ENCODE measurements at regions not wholly inside any gene's neighbourhood (a gene's known extent, or its start where the extent isn't known, plus 50 kb on each side); places are given as distances from the start of the nearest gene placed in this dataset.
"Not testable (repeated sequence)": the region's sequence is repeated elsewhere in the genome, so short reads cannot be mapped to it uniquely, and the experiment has no call there.

DNA sequence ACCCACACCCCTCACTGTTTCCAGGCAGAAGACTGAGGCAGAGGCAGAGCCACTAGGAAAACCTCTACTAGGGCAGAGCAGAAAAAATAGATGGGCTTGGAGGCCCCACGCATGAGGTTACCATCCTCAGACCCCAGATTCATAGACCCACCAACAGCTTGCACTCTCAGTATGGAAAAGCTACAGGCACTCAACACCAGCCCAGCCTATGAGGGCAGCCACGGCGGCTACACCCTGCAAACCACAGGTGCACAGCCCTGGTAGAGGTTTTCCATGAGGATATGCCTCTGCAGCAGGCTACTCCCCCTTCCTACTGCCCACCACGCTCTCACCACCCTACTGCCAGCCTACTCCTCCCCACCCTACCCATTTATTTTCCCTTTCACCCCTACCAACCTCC is 235.1 kb downstream of the CWH43 start:
- no peaks in the 10 kb centered on the region for H3K9me3 ChIP-seq
- H3K27me3 ChIP-seq = no peaks in the 10 kb centered on the region

GRCh38 chr4:49222810-49223209 is 236.7 kb downstream of the CWH43 start:
- H3K36me3 ChIP-seq; H3K27ac ChIP-seq; H3K4me3 ChIP-seq (ENCODE audit: low read depth in 1 of 2, low read length in 1 of 2); H3K9me3 ChIP-seq; H3K4me1 ChIP-seq (ENCODE audit: control insufficient read depth in 1 of 2, insufficient read depth in 1 of 2, low read depth in 1 of 2, low read length in 1 of 2); H3K27me3 ChIP-seq: not testable (repeated sequence)

More for the DNA sequence above, 235.1 kb downstream of the CWH43 start:
- Histone ChIP-seq H3K4me3 (ENCODE audit: low read depth in 1 of 2, low read length in 1 of 2) (no peak overlapping the region), H3K4me1 (ENCODE audit: control insufficient read depth in 1 of 2, insufficient read depth in 1 of 2, low read depth in 1 of 2, low read length in 1 of 2) (no peaks in the 10 kb centered on the region), H3K27ac (no peak overlapping the region), H3K36me3 (no peaks in the 10 kb centered on the region)
- TF ChIP-seq, protein P1, sequence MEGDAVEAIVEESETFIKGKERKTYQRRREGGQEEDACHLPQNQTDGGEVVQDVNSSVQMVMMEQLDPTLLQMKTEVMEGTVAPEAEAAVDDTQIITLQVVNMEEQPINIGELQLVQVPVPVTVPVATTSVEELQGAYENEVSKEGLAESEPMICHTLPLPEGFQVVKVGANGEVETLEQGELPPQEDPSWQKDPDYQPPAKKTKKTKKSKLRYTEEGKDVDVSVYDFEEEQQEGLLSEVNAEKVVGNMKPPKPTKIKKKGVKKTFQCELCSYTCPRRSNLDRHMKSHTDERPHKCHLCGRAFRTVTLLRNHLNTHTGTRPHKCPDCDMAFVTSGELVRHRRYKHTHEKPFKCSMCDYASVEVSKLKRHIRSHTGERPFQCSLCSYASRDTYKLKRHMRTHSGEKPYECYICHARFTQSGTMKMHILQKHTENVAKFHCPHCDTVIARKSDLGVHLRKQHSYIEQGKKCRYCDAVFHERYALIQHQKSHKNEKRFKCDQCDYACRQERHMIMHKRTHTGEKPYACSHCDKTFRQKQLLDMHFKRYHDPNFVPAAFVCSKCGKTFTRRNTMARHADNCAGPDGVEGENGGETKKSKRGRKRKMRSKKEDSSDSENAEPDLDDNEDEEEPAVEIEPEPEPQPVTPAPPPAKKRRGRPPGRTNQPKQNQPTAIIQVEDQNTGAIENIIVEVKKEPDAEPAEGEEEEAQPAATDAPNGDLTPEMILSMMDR (IDR thresholded peaks at IDR 0.05) = no peak

DNA sequence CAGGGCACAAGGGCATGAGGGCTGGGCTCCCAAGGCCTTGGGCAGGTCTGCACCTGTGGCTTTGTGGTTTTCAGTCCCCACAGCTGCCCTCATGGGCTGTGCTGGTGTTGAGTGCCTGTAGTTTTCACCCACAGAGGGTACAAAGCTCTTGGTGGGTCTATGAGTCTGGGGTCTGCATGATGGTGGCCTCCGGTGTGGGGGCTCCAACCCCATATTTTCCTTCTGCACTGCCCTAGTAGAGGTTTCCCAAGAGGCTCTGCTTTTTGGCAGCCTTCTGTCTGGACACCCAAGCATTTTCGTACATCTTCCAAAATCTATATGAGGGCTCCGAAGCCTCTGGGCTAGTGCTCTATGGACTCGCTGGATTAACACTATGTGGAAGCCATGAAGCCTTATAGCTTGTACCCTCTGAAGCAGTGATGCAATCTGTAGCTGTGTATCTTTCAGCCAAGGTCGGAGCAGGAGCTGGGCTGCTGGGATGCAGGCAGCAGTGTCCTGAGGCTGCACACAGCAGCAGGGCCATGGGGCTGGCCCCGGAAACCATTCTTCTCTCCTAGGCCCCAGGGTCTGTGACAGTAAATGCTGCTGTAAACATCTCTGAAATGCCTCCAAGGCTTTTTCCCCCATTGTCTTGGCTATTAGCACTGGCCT is 240.3 kb downstream of the CWH43 start:
- H3K4me1 ChIP-seq (ENCODE audit: control insufficient read depth in 1 of 2, insufficient read depth in 1 of 2, low read depth in 1 of 2, low read length in 1 of 2); H3K27me3 ChIP-seq; H3K9me3 ChIP-seq; H3K36me3 ChIP-seq; H3K27ac ChIP-seq; H3K4me3 ChIP-seq (ENCODE audit: low read depth in 1 of 2, low read length in 1 of 2): not testable (repeated sequence)

DNA sequence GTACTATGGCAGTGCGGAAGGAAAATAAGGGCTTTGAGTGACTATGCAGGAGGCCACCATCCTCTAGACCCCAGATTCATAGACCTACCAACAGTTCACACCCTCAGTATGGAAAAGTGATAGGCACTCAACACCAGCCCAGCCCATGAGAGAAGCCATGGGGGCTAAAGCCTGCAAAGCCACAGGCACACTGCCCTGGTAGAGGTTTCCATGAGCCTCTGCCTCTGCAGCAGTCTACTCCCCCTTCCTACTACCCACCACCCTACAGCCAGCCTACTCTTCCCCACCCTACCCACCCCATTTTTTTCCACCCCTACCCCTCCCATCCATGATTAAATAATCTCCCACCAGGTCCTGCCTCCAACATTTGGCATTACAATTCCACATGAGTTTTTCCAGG is 241.9 kb downstream of the CWH43 start:
- H3K36me3 ChIP-seq; H3K4me3 ChIP-seq (ENCODE audit: low read depth in 1 of 2, low read length in 1 of 2); H3K4me1 ChIP-seq (ENCODE audit: control insufficient read depth in 1 of 2, insufficient read depth in 1 of 2, low read depth in 1 of 2, low read length in 1 of 2); H3K27ac ChIP-seq; H3K27me3 ChIP-seq; H3K9me3 ChIP-seq: not testable (repeated sequence)

- H3K27me3 ChIP-seq; H3K4me3 ChIP-seq (ENCODE audit: low read depth in 1 of 2, low read length in 1 of 2); H3K27ac ChIP-seq; H3K4me1 ChIP-seq (ENCODE audit: control insufficient read depth in 1 of 2, insufficient read depth in 1 of 2, low read depth in 1 of 2, low read length in 1 of 2); H3K36me3 ChIP-seq; H3K9me3 ChIP-seq: not testable (repeated sequence)
These were observed 243.2 kb downstream of the CWH43 start for GRCh38 chr4:49229243-49229642.

- H3K4me3 ChIP-seq (ENCODE audit: low read depth in 1 of 2, low read length in 1 of 2); H3K9me3 ChIP-seq; H3K4me1 ChIP-seq (ENCODE audit: control insufficient read depth in 1 of 2, insufficient read depth in 1 of 2, low read depth in 1 of 2, low read length in 1 of 2); H3K27me3 ChIP-seq; H3K27ac ChIP-seq; H3K36me3 ChIP-seq: not testable (repeated sequence)
These were observed 243.6 kb downstream of the CWH43 start for GRCh38 chr4:49229713-49230112.

DNA sequence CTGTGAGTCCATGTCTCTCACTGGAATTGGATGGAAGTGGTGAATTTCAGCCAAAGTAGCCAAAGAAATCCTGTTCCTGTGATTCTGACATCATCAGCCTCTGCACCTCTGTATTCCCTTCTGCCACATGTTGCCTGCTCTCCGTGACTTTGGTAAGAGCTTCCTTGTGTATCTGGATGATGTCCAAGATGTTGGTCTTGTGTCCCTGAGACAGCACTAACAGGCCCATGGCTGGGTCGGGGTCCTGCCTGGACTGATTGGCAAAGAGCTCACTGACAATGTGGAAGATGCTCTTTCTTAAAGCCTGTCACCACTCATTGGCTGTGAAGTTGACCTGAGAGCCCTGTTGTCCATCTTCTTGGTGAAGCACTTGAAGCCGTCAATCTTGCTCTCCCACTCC is 247.3 kb downstream of the CWH43 start:
- not testable (repeated sequence) for H3K4me3 ChIP-seq (ENCODE audit: low read depth in 1 of 2, low read length in 1 of 2); H3K27ac ChIP-seq; H3K27me3 ChIP-seq

DNA sequence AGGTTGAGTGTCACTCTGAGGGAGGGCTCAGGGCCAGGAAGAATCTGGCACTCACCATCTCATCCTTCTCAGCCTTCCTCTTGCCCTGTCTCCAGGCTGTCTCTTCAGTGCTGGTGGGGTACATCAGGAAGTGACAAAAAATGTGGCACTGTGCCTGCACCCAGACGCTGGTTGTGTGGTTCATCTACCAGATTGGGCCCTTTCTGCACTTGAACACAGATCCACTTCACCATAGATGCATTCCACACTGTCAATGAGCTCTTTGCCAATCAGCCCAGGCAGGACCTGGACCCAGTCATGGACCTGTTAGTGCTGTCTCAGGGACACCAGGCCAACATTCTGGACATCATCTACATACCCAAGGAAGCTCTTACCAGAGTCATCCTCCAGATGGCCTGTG is 247.7 kb downstream of the CWH43 start:
- not testable (repeated sequence) for H3K27ac ChIP-seq; H3K27me3 ChIP-seq; H3K9me3 ChIP-seq; H3K4me1 ChIP-seq (ENCODE audit: control insufficient read depth in 1 of 2, insufficient read depth in 1 of 2, low read depth in 1 of 2, low read length in 1 of 2); H3K4me3 ChIP-seq (ENCODE audit: low read depth in 1 of 2, low read length in 1 of 2); H3K36me3 ChIP-seq

More for the DNA sequence above, 247.3 kb downstream of the CWH43 start:
- not testable (repeated sequence) for H3K4me1 ChIP-seq (ENCODE audit: control insufficient read depth in 1 of 2, insufficient read depth in 1 of 2, low read depth in 1 of 2, low read length in 1 of 2); H3K36me3 ChIP-seq; H3K9me3 ChIP-seq

- not testable (repeated sequence) for H3K27me3 ChIP-seq; H3K4me3 ChIP-seq (ENCODE audit: low read depth in 1 of 2, low read length in 1 of 2); H3K36me3 ChIP-seq; H3K4me1 ChIP-seq (ENCODE audit: control insufficient read depth in 1 of 2, insufficient read depth in 1 of 2, low read depth in 1 of 2, low read length in 1 of 2); H3K27ac ChIP-seq; H3K9me3 ChIP-seq
These were observed 248.3 kb downstream of the CWH43 start for GRCh38 chr4:49234382-49234781.

- not testable (repeated sequence) for H3K36me3 ChIP-seq; H3K4me1 ChIP-seq (ENCODE audit: control insufficient read depth in 1 of 2, insufficient read depth in 1 of 2, low read depth in 1 of 2, low read length in 1 of 2); H3K4me3 ChIP-seq (ENCODE audit: low read depth in 1 of 2, low read length in 1 of 2); H3K9me3 ChIP-seq; H3K27me3 ChIP-seq; H3K27ac ChIP-seq
These were observed 249.5 kb downstream of the CWH43 start for GRCh38 chr4:49235413-49236160.

- not testable (repeated sequence) for H3K27me3 ChIP-seq; H3K9me3 ChIP-seq; H3K36me3 ChIP-seq; H3K4me1 ChIP-seq (ENCODE audit: control insufficient read depth in 1 of 2, insufficient read depth in 1 of 2, low read depth in 1 of 2, low read length in 1 of 2); H3K27ac ChIP-seq; H3K4me3 ChIP-seq (ENCODE audit: low read depth in 1 of 2, low read length in 1 of 2)
These were observed 250.4 kb downstream of the CWH43 start for GRCh38 chr4:49236474-49236873.

DNA sequence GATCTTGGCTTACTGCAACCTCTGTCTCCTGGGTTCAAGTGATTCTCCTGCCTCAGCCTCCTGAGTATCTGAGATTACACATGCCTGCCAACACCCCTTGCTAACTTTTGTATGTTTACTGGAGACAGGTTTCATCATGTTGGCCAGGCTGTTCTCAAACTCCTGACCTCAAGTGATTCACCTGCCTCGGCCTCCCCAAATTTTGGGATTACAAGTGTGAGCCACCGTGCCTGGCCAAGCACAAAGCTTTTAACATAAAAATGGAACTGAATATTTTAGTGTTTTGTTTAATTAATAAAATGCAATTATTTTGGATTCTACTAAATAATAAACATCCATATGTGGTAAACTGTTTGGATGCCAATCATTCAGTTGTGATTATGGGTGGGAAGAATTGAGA is 255.2 kb downstream of the CWH43 start:
- H3K27me3 ChIP-seq; H3K4me1 ChIP-seq (ENCODE audit: control insufficient read depth in 1 of 2, insufficient read depth in 1 of 2, low read depth in 1 of 2, low read length in 1 of 2); H3K4me3 ChIP-seq (ENCODE audit: low read depth in 1 of 2, low read length in 1 of 2); H3K36me3 ChIP-seq; H3K27ac ChIP-seq; H3K9me3 ChIP-seq: not testable (repeated sequence)

- not testable (repeated sequence) for H3K9me3 ChIP-seq; H3K27ac ChIP-seq; H3K36me3 ChIP-seq; H3K4me3 ChIP-seq (ENCODE audit: low read depth in 1 of 2, low read length in 1 of 2); H3K4me1 ChIP-seq (ENCODE audit: control insufficient read depth in 1 of 2, insufficient read depth in 1 of 2, low read depth in 1 of 2, low read length in 1 of 2); H3K27me3 ChIP-seq
These were observed 276.7 kb downstream of the CWH43 start for GRCh38 chr4:49262786-49263185.

Data from neutrophil (primary cell).